DND-41 (cell line): ENCODE measurements at regions not wholly inside any gene's neighbourhood (a gene's known extent, or its start where the extent isn't known, plus 50 kb on each side); places are given as distances from the start of the nearest gene placed in this dataset.

ENCODE experiments used
- ATAC-seq: fragments of 200-7000 bp; cut with Tn5 transposase; 3 replicates; pipeline ENCODE4 v1.9.1; 2021; ENCODE audit warnings: low read depth; ENCODE audit not compliant: insufficient read depth
- DNase-seq: peaks from one replicate; pipeline ENCODE4 v3.0.0-alpha.2; 2020
- H2AFZ ChIP-seq: 2 replicates; pipeline ENCODE4 v1.6.0; 2012; ENCODE audit warnings: low read depth, low read length
- H3K27ac ChIP-seq: 2 replicates; pipeline ENCODE4 v1.5.1; 2012; ENCODE audit warnings: low read length, inconsistent platforms
- H3K27me3 ChIP-seq: fragments of 200-600 bp; sonication (generic); 2 replicates; pipeline ENCODE4 v1.6.0; 2012; ENCODE audit warnings: low read length, mild to moderate bottlenecking, inconsistent platforms; ENCODE audit not compliant: insufficient read depth, poor library complexity
- H3K36me3 ChIP-seq: 2 replicates; pipeline ENCODE4 v1.5.1; 2012; ENCODE audit warnings: low read length, inconsistent platforms; ENCODE audit not compliant: insufficient read depth
- H3K4me1 ChIP-seq: 2 replicates; pipeline ENCODE4 v1.5.1; 2012; ENCODE audit warnings: mild to moderate bottlenecking, low read length; ENCODE audit not compliant: insufficient read depth
- H3K4me2 ChIP-seq: 2 replicates; pipeline ENCODE4 v1.6.0; 2012; ENCODE audit warnings: mild to moderate bottlenecking, moderate library complexity, low read length, inconsistent platforms; ENCODE audit not compliant: insufficient read depth
- H3K4me3 ChIP-seq, 2 experiments: fragments of 200-600 bp in 1 of 2; shearing (Covaris generic) in 1 of 2; 2 replicates each; pipeline ENCODE4 v1.5.1; 2012 to 2016; ENCODE audit warnings: inconsistent platforms in 2 of 2, low read length in 2 of 2, mild to moderate bottlenecking in 2 of 2, low read depth in 1 of 2, moderate library complexity in 1 of 2
- H3K79me2 ChIP-seq: 2 replicates; pipeline ENCODE4 v1.6.0; 2012; ENCODE audit warnings: low read length, inconsistent platforms; ENCODE audit not compliant: insufficient read depth
- H3K9ac ChIP-seq: 2 replicates; pipeline ENCODE4 v1.6.0; 2012; ENCODE audit warnings: low read depth, mild to moderate bottlenecking, inconsistent platforms, low read length, moderate library complexity
- H3K9me3 ChIP-seq: 2 replicates; pipeline ENCODE4 v1.5.1; 2012; ENCODE audit warnings: low read length, moderate library complexity, mild to moderate bottlenecking, inconsistent platforms; ENCODE audit not compliant: insufficient read depth, severe bottlenecking
- H4K20me1 ChIP-seq: 2 replicates; pipeline ENCODE4 v1.6.0; 2012; ENCODE audit warnings: low read length; ENCODE audit not compliant: insufficient read depth
- EZH2 ChIP-seq: IDR thresholded peaks from 3 replicates; pipeline ENCODE4 v1.6.1; 2012; ENCODE audit warnings: borderline replicate concordance, low read depth, mild to moderate bottlenecking, moderate library complexity, low read length, inconsistent platforms; ENCODE audit not compliant: severe bottlenecking
- TF ChIP-seq, protein P1 (sequence below): IDR thresholded peaks from 2 replicates; pipeline ENCODE4 v1.5.1; 2012; ENCODE audit warnings: borderline replicate concordance, low read length, moderate library complexity, mild to moderate bottlenecking; ENCODE audit not compliant: poor library complexity, severe bottlenecking; ENCODE audit errors: extremely low read depth

DNA sequence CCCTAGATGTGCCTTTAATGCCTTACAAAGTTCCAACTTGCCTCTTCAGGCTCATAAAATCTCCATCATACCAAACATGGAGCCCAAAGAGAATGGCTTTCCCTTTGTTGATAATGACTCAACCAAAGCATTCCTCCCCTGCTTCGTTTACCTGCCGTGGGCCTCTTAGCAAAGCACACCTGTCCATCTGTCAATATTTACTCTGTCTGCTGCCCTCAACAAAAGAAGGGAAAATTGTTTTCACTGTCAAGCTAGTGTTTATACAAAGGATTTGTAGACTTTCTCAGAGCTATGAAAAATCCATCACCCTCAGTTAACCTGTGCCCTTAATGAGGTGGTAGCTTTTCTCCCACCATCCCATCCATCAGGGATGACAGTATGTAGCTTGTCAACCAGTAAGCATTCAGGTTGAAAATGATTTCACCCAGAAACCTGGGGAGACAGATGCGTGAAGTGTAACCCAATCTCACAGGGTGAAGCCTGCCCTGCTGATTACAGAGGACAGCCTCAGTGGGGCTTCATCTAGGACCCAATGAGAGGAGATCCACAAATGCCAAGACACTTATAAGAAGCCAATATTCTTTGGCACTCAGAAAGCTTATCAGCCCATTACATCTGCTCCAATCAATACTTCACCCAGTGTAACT lies 278.1 kb downstream of the NUAK1 start:
- DNase-seq = no peak
- Histone ChIP-seq H3K27me3 (no peaks in the 10 kb centered on the region), H3K27ac (no peak overlapping the region), H3K9me3 (no peaks in the 10 kb centered on the region), H3K36me3 (no peaks in the 10 kb centered on the region), H2AFZ (no peak overlapping the region), H3K4me3 (no peak overlapping the region), H3K4me2 (no peak overlapping the region), H3K9ac (no peak overlapping the region), H3K4me1 (no peaks in the 10 kb centered on the region), H4K20me1 (no peaks in the 10 kb centered on the region), H3K79me2 (no peaks in the 10 kb centered on the region)
- no peak for TF ChIP-seq EZH2
- TF ChIP-seq, protein P1, sequence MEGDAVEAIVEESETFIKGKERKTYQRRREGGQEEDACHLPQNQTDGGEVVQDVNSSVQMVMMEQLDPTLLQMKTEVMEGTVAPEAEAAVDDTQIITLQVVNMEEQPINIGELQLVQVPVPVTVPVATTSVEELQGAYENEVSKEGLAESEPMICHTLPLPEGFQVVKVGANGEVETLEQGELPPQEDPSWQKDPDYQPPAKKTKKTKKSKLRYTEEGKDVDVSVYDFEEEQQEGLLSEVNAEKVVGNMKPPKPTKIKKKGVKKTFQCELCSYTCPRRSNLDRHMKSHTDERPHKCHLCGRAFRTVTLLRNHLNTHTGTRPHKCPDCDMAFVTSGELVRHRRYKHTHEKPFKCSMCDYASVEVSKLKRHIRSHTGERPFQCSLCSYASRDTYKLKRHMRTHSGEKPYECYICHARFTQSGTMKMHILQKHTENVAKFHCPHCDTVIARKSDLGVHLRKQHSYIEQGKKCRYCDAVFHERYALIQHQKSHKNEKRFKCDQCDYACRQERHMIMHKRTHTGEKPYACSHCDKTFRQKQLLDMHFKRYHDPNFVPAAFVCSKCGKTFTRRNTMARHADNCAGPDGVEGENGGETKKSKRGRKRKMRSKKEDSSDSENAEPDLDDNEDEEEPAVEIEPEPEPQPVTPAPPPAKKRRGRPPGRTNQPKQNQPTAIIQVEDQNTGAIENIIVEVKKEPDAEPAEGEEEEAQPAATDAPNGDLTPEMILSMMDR = no peak
- no peak for ATAC-seq

DNA sequence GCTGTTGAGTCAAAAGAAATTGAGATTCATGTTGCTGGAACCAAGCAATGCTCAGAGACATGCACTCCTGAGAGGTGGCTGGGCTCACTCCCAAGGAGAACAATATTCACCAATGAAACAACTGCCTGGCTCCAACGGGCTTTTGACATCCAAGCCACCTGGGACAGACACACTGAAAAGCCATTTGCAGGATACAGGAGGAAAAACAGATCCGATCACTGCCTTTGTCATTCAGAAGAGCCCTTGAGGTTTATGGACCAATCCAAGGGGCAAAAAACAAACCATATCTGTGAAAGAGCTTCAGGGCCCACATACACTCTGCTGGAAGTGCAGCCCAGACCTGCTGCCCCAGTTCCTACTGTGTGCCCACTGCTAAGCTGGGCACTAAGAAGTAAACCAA lies 277.5 kb downstream of the NUAK1 start:
- Histone ChIP-seq H3K27ac (no peak overlapping the region), H3K4me2 (no peak overlapping the region), H3K79me2 (no peaks in the 10 kb centered on the region), H3K9ac (no peak overlapping the region), H3K4me3 (no peak overlapping the region), H2AFZ (no peak overlapping the region), H4K20me1 (no peaks in the 10 kb centered on the region), H3K27me3 (no peaks in the 10 kb centered on the region), H3K4me1 (no peaks in the 10 kb centered on the region), H3K36me3 (no peaks in the 10 kb centered on the region), H3K9me3 (no peaks in the 10 kb centered on the region)
- DNase-seq (no peak), ATAC-seq (no peak)
- TF ChIP-seq, protein P1 = no peak
- no peak for TF ChIP-seq EZH2

DNA sequence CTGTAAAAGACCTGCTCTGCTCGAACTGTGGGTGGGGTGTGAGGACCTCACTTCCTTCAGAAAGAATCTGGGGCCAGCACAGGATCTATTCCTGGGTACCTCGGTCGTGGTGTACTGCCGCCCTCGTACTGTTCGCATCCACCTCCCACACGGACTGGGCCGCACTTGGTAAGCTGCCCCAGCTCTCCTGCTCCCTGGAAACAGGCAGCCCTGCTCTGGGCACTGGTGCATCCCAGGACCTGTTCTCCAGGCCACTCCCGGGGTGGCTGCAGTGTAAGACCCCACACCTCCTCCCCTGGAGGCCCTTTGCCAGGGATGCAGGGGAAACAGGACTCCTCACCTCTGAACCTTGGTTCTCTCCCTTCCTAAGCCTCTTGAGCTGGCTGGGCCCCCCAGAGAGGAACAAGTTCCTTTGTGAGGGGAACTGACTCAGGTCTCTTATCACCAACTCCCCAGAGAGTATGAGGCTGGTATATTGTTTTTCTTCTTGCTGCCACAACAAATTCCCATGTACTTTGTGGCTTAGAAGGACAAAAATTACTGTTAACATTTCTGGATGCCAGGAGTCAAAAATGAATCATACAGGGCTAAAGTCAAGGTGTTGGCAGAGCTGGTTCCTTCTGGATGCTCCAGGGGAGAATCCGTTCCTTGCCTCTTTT lies 276.5 kb downstream of the NUAK1 start:
- Histone ChIP-seq H3K27ac (no peak overlapping the region), H3K4me1 (no peaks in the 10 kb centered on the region), H2AFZ (no peak overlapping the region), H3K9me3 (no peaks in the 10 kb centered on the region), H3K9ac (no peak overlapping the region), H3K79me2 (no peaks in the 10 kb centered on the region), H3K4me3 (no peak overlapping the region), H4K20me1 (no peaks in the 10 kb centered on the region), H3K27me3 (no peaks in the 10 kb centered on the region), H3K36me3 (no peaks in the 10 kb centered on the region), H3K4me2 (no peak overlapping the region)
- no peak for TF ChIP-seq EZH2
- TF ChIP-seq, protein P1 = no peak
- ATAC-seq = no peak
- DNase-seq = no peak
